BJ (cell line): ENCODE measurements at regions not wholly inside any gene's neighbourhood (a gene's known extent, or its start where the extent isn't known, plus 50 kb on each side); places are given as distances from the start of the nearest gene placed in this dataset.
A peak's percentile ranks its signal among the peaks of the same experiment; 100 is the strongest.

ENCODE experiments used
- CTCF ChIA-PET: fragments of 350-600 bp; formaldehyde crosslinking; extraction: SDS; loops from one replicate; lab custom pipeline; 2021; ENCODE audit warnings: antibody characterized with exemption, inconsistent platforms; lab: Yijun Ruan, JAX
- POLR2A ChIA-PET: fragments of 300-600 bp; sonication (Branson Sonifier 250); formaldehyde crosslinking; extraction: SDS; loops from one replicate; lab custom pipeline; 2021; ENCODE audit warnings: antibody characterized with exemption; lab: Charles Lee
- DNase-seq: peaks from one replicate; pipeline ENCODE4 v3.0.0-alpha.2; 2011; ENCODE audit warnings: low read depth
- H3K27me3 ChIP-seq: 2 replicates; pipeline ENCODE4 v1.6.0; 2011; ENCODE audit warnings: low read length; ENCODE audit not compliant: control insufficient read depth, insufficient read depth
- H3K36me3 ChIP-seq: 2 replicates; pipeline ENCODE4 v1.5.1; 2011; ENCODE audit warnings: low read length; ENCODE audit not compliant: control insufficient read depth, insufficient read depth
- H3K4me3 ChIP-seq: 2 replicates; pipeline ENCODE4 v1.5.1; 2011; ENCODE audit warnings: low read depth, mild to moderate bottlenecking, control low read depth, low read length
- TF ChIP-seq, protein P1 (sequence below): IDR thresholded peaks from 2 replicates; pipeline ENCODE4 v1.5.1; 2011; ENCODE audit warnings: low read depth, mild to moderate bottlenecking, control low read depth, inconsistent platforms, low read length, moderate library complexity; ENCODE audit not compliant: insufficient read depth

DNA sequence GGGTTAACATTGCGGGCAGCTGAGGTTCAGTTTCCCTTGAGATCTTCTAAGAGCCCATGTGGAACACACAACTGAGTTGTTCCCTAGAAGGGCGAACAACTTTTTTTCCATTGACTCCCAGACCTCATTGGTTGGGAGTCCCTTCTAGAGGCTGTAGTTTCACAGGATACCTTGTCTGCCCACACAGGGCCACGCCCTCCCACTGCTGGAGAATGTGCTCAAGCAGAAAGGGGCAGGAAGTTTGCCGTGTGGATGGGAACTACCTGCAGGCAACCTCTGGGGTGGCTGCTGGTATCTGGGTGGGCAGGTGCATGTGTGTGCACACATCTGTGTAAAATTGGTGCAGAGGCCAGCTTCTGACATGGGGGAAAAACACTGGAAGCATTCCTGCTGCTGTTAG, 178.8 kb upstream of the PSMD7 start:
- ChIA-PET POLR2A (no interaction called here), CTCF (no interaction called here)
- Histone ChIP-seq H3K4me3 (no peak overlapping the region), H3K27me3 (no peaks in the 10 kb centered on the region), H3K36me3 (no peaks in the 10 kb centered on the region)
- no peak for DNase-seq
- TF ChIP-seq, protein P1, sequence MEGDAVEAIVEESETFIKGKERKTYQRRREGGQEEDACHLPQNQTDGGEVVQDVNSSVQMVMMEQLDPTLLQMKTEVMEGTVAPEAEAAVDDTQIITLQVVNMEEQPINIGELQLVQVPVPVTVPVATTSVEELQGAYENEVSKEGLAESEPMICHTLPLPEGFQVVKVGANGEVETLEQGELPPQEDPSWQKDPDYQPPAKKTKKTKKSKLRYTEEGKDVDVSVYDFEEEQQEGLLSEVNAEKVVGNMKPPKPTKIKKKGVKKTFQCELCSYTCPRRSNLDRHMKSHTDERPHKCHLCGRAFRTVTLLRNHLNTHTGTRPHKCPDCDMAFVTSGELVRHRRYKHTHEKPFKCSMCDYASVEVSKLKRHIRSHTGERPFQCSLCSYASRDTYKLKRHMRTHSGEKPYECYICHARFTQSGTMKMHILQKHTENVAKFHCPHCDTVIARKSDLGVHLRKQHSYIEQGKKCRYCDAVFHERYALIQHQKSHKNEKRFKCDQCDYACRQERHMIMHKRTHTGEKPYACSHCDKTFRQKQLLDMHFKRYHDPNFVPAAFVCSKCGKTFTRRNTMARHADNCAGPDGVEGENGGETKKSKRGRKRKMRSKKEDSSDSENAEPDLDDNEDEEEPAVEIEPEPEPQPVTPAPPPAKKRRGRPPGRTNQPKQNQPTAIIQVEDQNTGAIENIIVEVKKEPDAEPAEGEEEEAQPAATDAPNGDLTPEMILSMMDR: no peak

DNA sequence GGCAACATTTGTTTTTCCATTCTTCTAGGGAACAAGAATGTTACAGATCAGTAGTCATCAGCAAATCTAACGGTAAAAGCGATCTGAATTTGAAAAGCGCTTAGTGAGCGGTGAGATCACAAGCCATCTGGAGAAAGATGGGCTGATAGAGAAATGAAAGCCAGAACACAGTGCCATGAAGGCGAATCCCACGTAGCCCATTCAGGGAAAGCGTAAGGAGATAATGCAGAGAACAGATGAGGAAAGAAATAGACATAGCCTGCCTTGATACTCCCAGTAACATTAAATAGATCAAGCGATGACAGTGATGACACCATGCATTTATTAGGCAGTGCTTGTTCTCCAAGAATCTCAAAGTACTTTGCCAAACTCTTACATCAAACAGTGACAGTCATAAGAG, 183.1 kb upstream of the PSMD7 start:
- Histone ChIP-seq H3K27me3 (no peaks in the 10 kb centered on the region), H3K4me3 (no peak overlapping the region), H3K36me3 (no peaks in the 10 kb centered on the region)
- TF ChIP-seq, protein P1: no peak
- DNase-seq: no peak
- ChIA-PET CTCF (no interaction called here), POLR2A (no interaction called here)

DNA sequence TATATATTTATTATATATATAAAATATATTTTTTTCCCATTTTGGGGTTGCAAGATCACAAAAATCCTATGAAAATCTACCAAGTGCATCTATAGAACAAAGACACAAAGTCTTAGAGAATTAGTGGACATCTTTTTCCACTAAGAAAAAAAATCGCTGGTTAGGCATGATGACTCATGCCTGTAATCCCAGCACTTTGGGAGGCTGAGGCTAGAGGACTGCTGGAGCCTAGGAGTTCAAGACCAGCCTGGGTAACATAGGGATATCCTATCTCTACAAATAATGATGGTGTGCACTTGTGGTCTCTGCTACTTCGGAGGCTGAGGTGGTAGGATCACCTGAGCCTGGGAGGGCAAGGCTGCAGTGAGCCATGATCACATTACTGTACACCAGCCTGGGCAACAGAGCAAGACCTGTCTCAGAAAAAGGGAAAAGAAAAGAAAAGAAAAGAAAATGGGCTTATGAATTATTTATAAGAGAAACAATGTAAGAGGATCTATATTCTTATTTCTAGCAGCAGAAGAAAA, 185.1 kb upstream of the PSMD7 start:
- Histone ChIP-seq H3K36me3 (no peaks in the 10 kb centered on the region), H3K4me3 (no peak overlapping the region), H3K27me3 (no peaks in the 10 kb centered on the region)
- POLR2A ChIA-PET: no interaction called here
- no peak for DNase-seq
- TF ChIP-seq, protein P1: no peak
- CTCF ChIA-PET: no interaction called here

DNA sequence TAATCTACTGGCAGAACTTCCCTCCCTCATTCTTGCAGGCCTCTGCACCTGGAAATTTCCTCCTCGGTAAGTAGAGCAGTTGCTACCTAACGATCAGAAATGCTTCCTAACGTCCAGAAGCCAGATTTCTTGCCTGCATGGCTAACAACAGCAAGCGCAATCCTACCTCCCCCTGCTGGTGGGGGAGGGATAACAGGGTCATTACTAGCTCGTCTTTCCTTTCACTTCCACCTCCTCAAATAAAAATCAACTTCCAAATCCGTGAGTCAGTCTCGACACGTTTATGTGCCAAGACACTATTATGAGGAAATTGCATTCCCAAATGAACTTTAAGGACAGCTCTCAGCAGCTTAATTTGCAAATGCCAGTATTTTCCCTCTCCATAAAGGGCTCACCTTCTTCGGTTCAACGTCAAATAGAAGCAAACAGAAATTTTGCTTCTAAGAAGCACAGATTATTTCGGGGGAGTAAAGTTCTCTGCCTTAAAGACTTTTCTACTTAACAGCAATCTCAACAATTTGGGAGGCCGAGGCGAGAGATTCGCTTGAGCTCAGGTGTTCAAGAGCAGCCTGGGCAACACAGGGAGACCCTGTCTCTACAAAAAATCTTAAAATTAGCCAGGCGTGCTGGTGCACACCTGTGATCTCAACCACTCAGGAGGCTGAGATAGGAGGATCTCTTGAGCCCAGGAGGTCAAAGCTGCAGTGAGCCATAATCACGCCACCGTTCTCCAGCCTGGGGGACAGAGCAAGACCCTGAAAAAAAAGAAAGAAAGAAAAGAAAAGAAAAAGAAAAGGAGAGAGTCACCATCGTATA, 188.6 kb upstream of the PSMD7 start:
- DNase-seq: no peak
- TF ChIP-seq, protein P1: 0 out of 2 replicates have a peak, but pooled peaks have one; percentile 13
- no peak overlapping the region for H3K4me3 ChIP-seq

DNA sequence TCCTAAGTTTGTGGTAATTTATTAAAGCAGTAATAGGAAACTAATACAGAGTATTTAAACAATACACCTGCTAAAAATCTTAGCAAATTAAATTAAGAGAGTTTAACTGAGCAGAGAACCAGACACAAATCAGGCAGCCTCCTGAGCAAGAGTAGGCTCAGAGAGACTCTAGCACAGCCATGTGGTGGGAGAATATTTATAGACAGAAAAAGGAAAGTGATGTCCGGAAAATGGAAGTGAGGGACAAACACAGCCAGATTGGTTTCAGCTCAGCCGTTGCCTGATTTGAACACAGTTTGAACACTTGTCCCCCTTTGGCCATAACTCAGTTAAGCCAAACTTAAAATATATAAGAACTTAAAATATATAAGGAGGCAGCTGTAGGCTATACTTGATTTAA, 192.6 kb upstream of the PSMD7 start:
- ChIA-PET POLR2A (no interaction called here), CTCF (no interaction called here)
- Histone ChIP-seq H3K27me3 (no peaks in the 10 kb centered on the region), H3K4me3 (no peak overlapping the region), H3K36me3 (no peaks in the 10 kb centered on the region)
- no peak for DNase-seq
- TF ChIP-seq, protein P1: no peak

More for the DNA sequence above, 188.6 kb upstream of the PSMD7 start:
- POLR2A ChIA-PET: no interaction called here
- Histone ChIP-seq H3K27me3 (no peaks in the 10 kb centered on the region), H3K36me3 (no peaks in the 10 kb centered on the region)
- CTCF ChIA-PET: interaction anchor here (1.4 kb wide), 1 partner anchor 16 kb away, joined by 3 read pairs; no protein-coding TSS in a partner anchor
